ENCODE measurements at regions not wholly inside any gene's neighbourhood (a gene's known extent, or its start where the extent isn't known, plus 50 kb on each side); places are given as distances from the start of the nearest gene placed in this dataset.

DNA sequence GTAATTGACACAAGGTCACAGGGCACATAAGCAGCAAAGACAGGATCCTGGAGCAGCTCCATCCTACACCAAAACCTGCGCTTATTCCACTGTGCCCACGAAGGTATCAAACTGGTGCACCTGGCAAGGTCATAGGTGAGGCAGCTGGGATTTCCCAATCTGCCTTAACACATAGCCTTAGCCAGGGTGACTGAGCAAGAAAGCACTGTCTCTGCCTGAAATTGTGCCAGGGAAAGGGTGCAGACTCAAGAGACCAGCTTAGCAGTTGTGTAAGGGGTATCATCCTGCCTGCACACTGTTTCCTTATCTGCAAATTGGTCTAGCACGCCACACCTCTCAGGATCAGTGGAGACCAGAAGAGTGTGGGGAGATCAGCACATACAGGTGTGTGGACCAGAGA lies 82.8 kb downstream of the MAFB start:
- TF ChIP-seq, protein P1, sequence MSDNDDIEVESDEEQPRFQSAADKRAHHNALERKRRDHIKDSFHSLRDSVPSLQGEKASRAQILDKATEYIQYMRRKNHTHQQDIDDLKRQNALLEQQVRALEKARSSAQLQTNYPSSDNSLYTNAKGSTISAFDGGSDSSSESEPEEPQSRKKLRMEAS (IDR thresholded peaks at IDR 0.05) = no peak
- TF ChIP-seq, protein P2, sequence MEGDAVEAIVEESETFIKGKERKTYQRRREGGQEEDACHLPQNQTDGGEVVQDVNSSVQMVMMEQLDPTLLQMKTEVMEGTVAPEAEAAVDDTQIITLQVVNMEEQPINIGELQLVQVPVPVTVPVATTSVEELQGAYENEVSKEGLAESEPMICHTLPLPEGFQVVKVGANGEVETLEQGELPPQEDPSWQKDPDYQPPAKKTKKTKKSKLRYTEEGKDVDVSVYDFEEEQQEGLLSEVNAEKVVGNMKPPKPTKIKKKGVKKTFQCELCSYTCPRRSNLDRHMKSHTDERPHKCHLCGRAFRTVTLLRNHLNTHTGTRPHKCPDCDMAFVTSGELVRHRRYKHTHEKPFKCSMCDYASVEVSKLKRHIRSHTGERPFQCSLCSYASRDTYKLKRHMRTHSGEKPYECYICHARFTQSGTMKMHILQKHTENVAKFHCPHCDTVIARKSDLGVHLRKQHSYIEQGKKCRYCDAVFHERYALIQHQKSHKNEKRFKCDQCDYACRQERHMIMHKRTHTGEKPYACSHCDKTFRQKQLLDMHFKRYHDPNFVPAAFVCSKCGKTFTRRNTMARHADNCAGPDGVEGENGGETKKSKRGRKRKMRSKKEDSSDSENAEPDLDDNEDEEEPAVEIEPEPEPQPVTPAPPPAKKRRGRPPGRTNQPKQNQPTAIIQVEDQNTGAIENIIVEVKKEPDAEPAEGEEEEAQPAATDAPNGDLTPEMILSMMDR (IDR thresholded peaks at IDR 0.05; ENCODE audit: control extremely low read depth in 1 of 3, insufficient read depth in 1 of 3, low read depth in 1 of 3, low read length in 3 of 3) = no peak
- TF ChIP-seq SP1 (IDR thresholded peaks at IDR 0.05; ENCODE audit: low read depth, low read length) = no peak
- no peak for TF ChIP-seq SUZ12 (IDR thresholded peaks at IDR 0.05; ENCODE audit: low read length)
- no peak for TF ChIP-seq MAFK (IDR thresholded peaks at IDR 0.05; ENCODE audit: low read depth, low read length)
- TF ChIP-seq CBX5 (IDR thresholded peaks at IDR 0.05; ENCODE audit: low read depth, low read length) = no peak
- TF ChIP-seq YY1 (IDR thresholded peaks at IDR 0.05; ENCODE audit: low read depth, low read length) = no peak
- TF ChIP-seq POLR2A (IDR thresholded peaks at IDR 0.05; ENCODE audit: control extremely low read depth in 1 of 2, low read depth in 2 of 2, low read length in 2 of 2) = no peak
- no peak for TF ChIP-seq BACH1 (IDR thresholded peaks at IDR 0.05; ENCODE audit: low read length)
- no peak for TF ChIP-seq HDAC2 (IDR thresholded peaks at IDR 0.05; ENCODE audit: borderline replicate concordance in 1 of 2, low read depth in 2 of 2, low read length in 2 of 2)
- no peak for TF ChIP-seq RAD21 (IDR thresholded peaks at IDR 0.05 in 1 of 2, conservative IDR thresholded peaks at IDR 0.05 in 1 of 2; ENCODE audit: low read depth in 2 of 2, low read length in 2 of 2)
- TF ChIP-seq EZH2 (IDR thresholded peaks at IDR 0.05; ENCODE audit: low read depth, low read length, severe bottlenecking) = no peak
- no peak for TF ChIP-seq TCF12 (IDR thresholded peaks at IDR 0.05; ENCODE audit: low read depth, low read length)
- no peak for TF ChIP-seq EGR1 (IDR thresholded peaks at IDR 0.05; ENCODE audit: borderline replicate concordance, low read depth, low read length)
